Urothelium cell line (cell line): ENCODE measurements at regions not wholly inside any gene's neighbourhood (a gene's known extent, or its start where the extent isn't known, plus 50 kb on each side); places are given as distances from the start of the nearest gene placed in this dataset.
"Not testable (repeated sequence)": the region's sequence is repeated elsewhere in the genome, so short reads cannot be mapped to it uniquely, and the experiment has no call there.

Source experiments
- DNase-seq: peaks from one replicate; pipeline ENCODE4 v3.0.0; 2011; ENCODE audit warnings: low spot score, mixed read lengths
- FAIRE-seq: peaks from 2 replicates; lab custom pipeline; 2011; peaks lifted over from hg19 to GRCh38; lab: Jason Lieb, UNC

DNA sequence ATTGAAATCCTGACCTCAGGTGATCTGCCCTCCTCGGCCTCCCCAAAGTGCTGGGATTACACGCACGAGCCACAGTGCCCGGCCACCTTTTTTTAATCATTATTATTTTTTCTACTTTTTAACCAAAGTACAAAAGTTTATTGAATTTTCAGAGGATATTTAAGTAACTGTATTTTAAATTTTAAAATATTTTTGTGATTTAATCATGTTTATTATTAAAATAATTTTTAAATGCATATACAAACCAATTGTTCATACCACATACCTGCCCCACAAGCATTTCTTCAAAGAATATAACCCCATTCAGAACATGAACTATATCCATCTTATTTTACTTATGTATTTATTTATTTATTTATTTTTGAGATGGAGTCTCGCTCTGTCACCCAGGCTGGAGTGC is 163.6 kb upstream of the MAP2 start:
- DNase-seq (no peak), FAIRE-seq (no peak)

DNA sequence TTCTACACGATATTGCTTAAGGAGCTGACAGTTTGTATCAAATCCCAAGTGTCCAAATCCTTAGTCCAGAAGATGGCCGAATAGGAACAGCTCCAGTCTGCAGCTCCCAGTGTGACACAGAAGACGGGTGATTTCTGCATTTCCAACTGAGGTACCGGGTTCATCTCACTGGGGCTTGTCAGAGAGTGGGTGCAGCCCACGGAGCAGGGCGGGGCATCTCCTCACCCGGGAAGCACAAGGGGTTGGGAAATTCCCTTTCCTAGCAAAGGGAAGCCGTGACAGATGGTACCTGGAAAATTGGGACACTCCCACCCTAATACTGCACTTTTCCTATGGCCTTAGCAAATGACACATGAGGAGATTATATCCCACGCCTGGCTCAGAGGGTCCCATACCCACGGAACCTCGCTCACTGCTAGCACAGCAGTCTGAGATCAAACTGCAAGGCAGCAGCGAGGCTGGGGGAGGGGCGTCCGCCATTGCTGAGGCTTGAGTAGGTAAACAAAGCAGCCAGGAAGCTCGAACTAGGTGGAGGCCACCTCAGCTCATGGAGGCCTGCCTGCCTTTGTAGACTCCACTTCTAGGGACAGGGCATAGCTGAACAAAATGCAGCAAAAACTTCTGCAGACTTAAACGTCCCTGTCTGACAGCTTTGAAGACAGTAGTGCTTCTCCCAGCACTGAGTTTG is 162.3 kb upstream of the MAP2 start:
- DNase-seq, result not testable (repeated sequence)

DNA sequence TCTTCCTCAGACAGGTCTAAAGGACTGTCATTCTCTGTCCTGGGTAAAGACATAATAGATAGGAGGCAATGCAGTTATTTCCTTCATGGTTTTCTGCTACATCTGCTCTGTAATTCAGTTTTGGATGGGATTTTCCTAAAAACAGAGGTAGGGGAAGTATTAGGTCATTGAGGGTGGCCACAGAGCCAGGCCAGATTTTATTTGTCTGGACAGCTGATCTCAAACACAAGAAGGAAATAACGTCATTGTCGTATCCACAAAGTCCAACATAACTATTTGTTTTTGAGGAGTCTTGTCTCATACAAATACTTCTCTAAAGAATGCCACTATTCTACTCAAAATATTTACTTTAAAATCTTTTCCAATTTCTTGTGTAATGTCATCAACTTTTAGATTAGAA is 154.8 kb upstream of the MAP2 start:
- FAIRE-seq (no peak), DNase-seq (no peak)

More for the DNA sequence above, 162.3 kb upstream of the MAP2 start:
- not testable (repeated sequence) for FAIRE-seq

DNA sequence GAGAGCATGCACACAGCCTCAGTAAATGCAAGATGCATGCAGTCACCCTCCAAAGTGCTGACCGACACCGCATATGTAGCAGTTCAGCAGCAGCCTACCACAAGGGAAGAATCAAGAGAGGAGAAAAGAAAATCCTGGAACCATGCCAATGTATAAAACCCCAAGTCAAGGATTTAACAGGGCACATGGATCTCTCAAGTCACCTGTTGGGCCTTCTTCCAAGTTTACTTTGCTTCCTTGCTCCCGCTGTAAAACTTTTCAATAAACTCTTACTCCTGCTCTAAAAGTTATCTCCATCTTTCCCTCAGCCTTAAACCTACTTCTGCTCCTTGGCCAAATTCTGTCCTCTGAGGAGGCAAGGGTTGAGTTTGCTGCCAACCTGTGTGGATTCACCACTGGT is 147.8 kb upstream of the MAP2 start:
- DNase-seq (no peak), FAIRE-seq (no peak)

DNA sequence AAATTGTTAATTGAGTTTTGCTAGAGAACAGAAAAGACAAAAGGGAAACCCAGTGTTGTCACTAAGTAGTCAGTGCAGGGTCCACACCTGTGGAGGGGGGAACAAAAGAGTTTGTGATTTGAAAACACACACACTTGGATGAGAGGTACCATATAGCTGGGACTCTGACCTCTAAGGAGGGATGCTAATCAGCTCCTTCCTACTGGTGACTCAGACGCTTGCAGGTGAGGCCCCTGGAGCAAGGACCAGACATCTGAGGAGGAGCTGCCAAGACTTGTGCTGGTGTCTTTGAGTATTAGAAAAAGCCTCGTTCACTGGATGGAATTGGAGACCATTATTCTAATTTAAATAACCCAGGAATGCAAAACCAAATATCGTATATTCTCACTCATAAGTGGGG is 146.4 kb upstream of the MAP2 start:
- DNase-seq, result no peak
- FAIRE-seq, result no peak

DNA sequence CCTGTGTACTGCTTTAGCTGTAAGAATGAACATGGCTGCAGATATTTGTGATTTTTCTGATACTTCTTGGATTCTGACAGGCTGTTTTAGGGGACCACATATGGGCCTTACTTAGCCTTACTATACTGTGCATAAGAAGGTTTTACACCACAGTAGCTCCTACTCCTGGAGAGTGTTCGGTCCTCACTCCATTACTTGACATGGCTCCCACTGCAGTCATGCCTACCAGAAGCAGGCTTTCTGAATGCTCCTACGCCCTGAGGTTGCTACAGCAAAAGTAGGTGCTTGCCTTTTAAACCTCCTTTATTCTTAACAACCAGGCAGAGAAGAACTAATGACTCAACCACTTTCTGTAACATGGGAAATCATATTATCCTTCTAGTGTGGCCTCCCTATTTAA is 125.2 kb upstream of the MAP2 start:
- DNase-seq (no peak), FAIRE-seq (no peak)

DNA sequence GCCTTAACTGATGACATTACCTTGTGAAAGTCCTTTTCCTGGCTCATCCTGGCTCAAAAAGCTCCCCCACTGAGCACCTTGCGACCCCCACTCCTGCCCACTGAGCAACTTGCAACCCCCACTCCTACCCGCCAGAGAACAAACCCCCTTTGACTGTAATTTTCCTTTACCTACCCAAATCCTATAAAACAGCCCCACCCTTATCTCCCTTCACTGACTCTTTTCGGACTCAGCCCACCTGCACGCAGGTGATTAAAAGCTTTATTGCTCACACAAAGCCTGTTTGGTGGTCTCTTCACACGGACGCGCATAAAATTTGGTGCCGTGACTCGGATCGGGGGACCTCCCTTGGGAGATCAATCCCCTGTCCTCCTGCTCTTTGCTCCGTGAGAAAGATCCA is 124.4 kb upstream of the MAP2 start:
- DNase-seq, FAIRE-seq: not testable (repeated sequence)

DNA sequence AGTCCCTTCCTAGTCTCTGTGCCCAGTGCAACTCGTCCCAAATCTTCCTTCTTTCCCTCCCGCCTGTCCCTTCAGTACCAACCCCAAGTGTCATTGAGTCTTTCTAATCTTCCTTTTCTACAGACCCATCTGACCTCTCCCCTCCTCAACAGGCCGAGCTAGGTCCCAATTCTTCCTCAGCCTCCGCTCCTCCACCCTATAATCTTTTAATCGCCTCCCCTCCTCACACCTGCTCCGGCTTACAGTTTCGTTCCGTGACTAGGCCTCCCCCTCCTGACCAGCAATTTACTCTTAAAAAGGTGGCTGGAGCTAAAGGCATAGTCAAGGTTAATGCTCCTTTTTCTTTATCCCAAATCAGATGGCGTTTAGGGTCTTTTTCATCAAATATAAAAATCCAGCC is 123.1 kb upstream of the MAP2 start:
- not testable (repeated sequence) for DNase-seq, FAIRE-seq

DNA sequence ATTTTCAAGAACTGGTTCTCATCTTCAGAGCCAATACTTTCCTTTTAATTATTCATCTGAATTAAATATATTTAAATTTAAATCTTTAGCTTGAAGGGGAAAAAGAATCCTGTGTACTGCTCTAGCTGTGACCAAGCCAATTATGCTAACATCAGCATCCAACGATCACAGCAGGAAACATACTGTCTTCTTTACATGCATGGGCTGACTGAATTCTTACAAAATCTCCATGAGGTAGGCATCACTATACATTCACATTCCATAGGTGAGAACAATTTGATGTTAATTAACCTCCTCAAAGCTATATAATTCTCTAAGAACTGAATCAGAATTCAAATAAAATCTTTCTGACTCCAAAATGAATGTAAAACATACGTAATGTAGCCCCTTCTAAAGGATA is 118.8 kb upstream of the MAP2 start:
- no peak for DNase-seq
- FAIRE-seq, result no peak

DNA sequence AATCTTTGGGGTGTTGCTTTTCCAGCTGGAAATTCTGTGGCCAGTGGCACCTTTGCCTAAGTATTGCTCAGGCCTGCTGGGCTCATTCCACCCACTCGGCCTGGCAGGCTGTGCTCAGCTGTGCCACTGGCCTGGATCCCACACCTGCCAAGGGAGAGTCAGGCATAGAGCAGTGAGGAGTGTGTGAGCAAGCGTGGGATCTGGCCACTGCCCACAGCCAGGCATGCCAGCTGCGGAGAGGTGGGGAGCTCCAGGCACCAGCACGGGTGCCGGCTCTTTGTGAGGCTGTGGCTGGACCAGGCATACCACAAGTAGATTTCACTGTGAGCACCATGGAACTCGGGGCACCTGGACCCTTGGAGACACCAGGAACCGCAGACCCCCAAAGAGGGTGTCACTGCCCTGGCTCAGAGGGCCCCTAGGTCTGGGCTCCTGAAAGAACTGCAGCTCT is 118.1 kb upstream of the MAP2 start:
- DNase-seq (no peak), FAIRE-seq (peak; percentile 13)

DNA sequence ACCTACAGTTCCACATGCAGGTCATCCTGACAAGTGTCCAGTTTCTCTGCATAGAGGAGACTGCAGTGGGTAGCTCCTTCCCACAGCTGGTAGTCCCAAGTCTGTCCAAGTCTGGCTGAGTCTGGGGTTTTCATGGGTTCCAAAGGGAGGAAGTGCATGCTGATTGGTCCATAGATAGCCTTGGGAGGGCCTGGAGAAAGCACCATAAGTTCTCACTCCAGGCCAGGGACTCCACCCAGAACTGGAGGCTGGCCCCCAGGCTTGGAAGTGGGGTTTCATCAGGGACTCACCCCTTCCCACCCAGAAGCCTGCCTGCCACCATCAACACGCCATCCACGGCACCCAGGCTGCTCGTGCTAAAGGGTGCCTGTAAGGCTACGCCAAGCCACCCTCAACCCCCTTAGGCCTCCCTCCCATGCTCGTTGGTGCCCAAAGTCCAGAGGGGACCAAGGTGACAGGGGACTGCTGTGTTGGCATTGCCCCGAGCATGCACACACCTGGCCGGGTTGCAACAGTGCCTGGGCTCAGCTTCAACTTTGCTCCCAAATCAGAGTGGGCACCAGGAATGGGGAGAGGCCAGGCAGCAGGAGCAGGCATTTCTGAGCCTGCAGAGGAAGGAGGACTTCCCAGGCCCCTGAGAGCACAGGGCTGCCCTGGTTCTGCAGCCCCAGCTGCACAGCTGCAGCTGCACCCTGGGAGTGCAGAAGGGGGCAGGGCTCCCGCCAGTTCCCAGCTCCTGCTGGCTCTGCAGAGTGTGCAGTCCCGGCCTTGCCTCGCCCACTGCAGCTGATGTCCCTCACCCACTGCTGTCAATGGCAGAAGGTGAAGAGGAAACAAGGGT is 116.5 kb upstream of the MAP2 start:
- no peak for FAIRE-seq

DNA sequence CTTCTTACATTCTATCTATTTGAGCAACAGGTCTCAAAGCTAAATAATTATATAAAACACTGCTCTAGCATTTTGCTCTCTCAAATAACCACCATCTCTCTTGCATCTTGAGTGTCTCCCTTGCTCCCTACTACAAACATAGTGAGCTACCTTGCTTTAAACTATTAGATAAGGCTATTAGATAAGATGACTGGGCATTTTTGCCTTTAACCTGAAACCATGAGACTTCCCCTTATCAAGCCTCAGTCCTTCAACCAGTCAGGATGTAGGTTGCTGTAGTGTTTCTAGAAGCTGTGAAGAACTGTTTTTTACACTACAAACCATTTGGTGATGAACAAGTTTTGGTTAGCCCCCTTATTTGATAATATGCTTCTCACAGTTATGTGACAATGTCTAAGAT is 115.4 kb upstream of the MAP2 start:
- DNase-seq (no peak), FAIRE-seq (no peak)

More for the DNA sequence above, 116.5 kb upstream of the MAP2 start:
- DNase-seq, result no peak

DNA sequence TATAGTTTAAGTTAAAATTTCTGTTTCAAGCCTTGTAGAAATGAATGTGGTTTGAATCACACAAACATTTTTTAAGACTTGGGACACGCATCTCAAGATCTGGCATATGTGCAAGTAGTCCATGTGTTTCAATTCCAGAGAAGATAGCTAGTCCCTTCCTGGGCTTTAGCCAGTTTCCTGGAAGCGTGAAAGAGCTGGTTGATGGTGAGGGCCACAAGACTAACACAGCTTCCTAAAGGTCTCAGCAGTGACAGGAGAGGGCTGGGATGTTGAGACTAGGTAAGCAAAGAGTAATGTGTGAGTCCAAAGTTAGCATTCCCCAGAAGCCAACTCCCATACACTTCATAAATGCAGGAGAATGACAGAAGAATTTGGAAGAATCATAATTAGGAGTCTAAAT is 111.9 kb upstream of the MAP2 start:
- FAIRE-seq, result no peak
- DNase-seq, result no peak

DNA sequence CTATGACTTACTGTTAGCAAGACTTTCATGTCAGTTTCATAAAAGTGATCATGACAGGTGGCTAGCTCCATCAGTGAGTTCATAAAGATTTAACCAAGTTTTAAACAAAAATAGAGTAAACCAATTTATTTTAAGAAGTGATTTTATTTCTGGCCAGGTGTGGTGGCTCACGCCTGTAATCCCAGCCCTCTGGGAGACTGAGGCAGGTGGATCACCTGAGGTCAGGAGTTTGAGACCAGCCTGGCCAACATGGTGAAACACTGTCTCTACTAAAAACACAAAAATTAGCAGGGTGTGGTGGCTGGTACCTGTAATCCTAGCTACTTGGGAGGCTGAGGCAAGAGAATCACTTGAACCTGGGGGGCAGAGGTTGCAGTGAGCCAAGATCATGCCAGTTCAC is 111.4 kb upstream of the MAP2 start:
- FAIRE-seq, DNase-seq: not testable (repeated sequence)

DNA sequence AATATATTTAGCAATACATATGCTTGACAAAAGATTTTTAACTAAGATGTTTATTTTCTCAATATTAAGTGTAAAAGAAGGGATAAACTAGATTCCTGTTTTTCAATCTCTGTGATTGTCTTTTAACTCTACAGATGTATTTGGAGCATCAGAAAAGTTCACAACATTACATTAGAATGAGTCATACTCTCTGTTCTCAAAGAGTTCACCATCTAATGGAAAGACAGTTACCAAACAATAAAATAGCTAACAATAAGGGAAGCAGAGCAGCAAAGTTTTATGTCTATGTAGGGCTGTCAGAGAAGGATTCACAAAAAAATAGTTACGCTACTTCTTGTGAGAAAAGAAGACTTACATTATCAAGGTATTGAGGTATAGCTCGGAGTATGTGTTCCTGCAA is 109.2 kb upstream of the MAP2 start:
- FAIRE-seq, result no peak
- peak; percentile 17 for DNase-seq

DNA sequence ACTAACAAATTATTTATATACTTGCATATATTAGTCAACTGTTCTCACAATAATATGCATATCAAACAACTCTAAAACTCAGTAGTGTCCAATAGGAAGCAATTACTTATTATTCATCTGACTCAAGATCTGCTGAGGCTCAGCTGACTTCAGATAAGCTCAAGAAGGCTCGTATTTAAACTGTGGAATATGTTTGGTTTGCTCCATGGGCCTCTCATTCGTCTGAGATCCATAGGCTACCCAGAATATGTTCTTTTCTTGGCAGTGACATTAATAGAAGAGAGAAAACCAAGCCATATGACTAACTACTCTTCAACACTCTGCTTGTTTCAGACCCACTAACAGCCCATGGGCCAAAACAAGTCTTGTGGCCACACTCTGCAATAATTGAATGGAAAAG is 107.7 kb upstream of the MAP2 start:
- FAIRE-seq (no peak), DNase-seq (no peak)

DNA sequence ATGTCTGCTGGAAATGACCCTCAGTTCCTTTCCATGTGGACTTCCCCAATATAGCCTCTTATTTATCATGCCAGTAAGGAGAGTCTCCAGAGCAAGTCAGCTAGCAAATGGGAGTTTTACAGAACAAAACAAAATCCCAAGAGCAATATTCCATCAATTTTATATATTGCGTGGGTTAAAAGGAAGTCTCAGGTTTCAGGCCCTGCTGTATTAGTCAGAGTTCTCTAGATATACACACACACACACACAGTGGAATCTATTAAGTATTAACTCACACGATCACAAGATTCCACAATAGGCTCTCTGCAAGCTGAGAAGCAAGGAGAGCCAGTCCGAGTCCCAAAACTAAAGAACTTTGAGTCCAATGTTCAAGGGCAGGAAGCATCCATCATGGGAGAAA is 102.8 kb upstream of the MAP2 start:
- DNase-seq, result no peak
- FAIRE-seq, result no peak

DNA sequence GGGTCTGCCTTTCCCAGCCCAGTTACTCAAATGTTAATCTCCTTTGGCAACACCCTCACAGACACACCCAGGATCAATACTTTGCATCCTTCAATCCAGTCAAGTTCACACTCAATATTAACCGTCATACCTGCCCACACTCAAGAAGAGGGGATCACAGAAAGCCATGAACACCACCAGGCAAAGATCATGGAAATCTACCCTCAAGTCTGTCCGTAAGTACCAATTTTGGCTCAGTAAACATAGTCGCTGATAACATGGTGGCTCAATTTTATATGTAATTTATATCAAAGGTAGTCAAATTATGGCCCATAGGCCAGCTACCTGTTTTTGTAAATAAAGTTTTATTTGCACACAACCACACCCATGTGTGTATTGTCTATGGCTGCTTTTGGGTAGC is 102.3 kb upstream of the MAP2 start:
- DNase-seq (no peak), FAIRE-seq (no peak)

DNA sequence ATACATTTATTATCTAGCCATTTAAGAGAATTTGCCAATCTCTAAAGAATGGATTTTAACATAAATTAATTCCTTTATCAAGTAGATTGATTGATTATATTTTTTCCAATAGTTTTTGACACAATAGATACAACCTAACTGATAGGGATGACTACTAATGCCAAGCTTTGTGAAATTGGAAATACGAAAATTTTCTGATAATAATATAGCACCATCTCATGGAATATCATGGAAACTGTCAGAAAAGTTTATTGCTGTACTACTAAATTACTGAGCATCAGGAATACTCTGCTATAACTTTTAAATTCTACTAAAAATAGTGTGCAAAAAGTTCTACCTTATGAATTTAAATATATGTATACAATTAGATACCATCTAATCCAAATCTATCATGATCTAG is 101.8 kb upstream of the MAP2 start:
- no peak for FAIRE-seq
- DNase-seq, result no peak

DNA sequence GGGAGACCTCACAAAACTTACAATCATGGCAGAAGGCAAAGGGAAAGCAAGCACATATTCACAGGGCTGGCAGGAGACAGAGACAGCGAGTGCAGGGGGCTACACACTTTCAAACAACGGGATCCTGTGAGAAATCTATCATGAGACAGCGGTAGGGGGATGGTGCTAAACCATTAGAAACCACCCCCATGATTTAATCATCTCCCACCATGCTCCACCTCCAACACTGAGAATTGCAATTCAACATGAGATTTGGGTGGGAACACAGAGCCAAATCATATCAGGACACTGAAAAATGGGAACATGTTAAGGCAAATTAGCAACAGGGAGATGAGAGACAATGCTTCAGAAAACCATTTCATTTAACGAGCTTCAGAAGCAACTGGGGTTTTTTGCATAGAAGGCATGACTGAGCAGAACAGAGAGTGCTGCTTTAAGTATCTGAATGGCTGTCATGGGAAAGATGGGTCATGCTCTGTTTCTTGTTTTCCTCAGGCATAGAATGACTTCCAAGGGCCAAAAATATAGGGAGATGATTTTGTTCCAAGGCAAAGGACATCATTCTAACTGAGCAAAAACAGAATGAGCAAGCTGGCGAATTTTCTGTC is 100.8 kb upstream of the MAP2 start:
- FAIRE-seq (no peak), DNase-seq (no peak)

DNA sequence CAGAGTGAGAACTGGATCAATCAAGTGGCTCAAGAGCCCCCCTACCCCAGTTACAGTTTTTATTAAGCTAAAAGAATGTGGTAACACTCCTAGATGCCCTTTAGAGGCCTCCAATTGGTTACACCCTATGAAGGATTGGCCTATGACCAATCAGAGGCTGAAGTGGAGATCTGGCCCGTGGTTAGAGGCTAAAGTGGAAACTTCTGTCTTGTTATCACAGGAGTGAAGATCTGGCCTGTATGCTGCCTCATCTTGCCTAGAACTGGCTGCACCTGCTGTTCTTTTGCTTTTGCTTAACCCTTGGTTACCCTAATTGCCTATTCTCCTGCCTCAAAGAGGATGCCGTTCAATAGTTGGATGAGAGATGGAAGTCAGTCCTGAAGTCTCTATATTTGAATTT is 100.1 kb upstream of the MAP2 start:
- DNase-seq (no peak), FAIRE-seq (no peak)

DNA sequence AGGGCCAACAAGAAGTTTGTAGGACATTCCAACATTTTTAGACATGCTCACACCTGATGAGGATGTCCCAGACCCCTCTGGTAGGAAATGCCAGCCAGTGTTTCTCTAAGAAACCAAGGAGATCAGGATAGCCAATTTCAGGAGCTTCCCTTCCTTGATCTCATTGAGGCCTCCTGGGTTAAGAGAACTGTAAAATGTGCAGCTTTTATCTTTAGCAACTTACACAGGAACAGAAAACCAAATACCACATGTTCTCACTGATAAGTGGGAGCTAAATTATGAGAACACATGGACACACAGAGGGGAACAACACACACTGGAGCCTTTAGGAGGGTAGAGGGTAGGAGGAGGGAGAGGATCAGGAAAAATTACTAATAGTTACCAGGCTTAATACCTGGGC is 99.6 kb upstream of the MAP2 start:
- FAIRE-seq (no peak), DNase-seq (no peak)
